Nephron progenitor cell (in vitro differentiated cells): ENCODE measurements at regions not wholly inside any gene's neighbourhood (a gene's known extent, or its start where the extent isn't known, plus 50 kb on each side); places are given as distances from the start of the nearest gene placed in this dataset.

Source experiments
- DNase-seq: peaks from one replicate; pipeline ENCODE4 v3.0.0; 2021
- H3K27ac Mint-ChIP-seq: 2 replicates; pipeline ENCODE4 v1.8.0; 2021; ENCODE audit warnings: mild to moderate bottlenecking, moderate library complexity, mixed read lengths
- H3K27me3 Mint-ChIP-seq: 2 replicates; pipeline ENCODE4 v1.8.0; 2021; ENCODE audit warnings: mild to moderate bottlenecking, low read depth, mixed read lengths; ENCODE audit not compliant: poor library complexity
- H3K36me3 Mint-ChIP-seq: 2 replicates; pipeline ENCODE4 v1.8.0; 2021; ENCODE audit warnings: low read depth, mixed read lengths
- H3K4me1 Mint-ChIP-seq: 2 replicates; pipeline ENCODE4 v1.8.0; 2021; ENCODE audit warnings: mixed read lengths
- H3K4me3 Mint-ChIP-seq: 2 replicates; pipeline ENCODE4 v1.8.0; 2021; ENCODE audit warnings: mild to moderate bottlenecking, moderate library complexity, mixed read lengths
- H3K9me3 Mint-ChIP-seq: 2 replicates; pipeline ENCODE4 v1.8.0; 2021; ENCODE audit warnings: mild to moderate bottlenecking, moderate library complexity, mixed read lengths
- CTCF ChIP-seq: fragments of 200-600 bp; sonication (generic); IDR thresholded peaks from 2 replicates; pipeline ENCODE4 v1.5.0; 2021; ENCODE audit warnings: antibody characterized with exemption

GRCh38 chr18:67035026-67035425, 431.1 kb upstream of the CDH19 start:
- no peak for DNase-seq
- no peak for TF ChIP-seq CTCF
- Mint-ChIP-seq H3K4me3 (no peak overlapping the region), H3K9me3 (no peaks in the 10 kb centered on the region), H3K27me3 (no peaks in the 10 kb centered on the region), H3K27ac (no peak overlapping the region), H3K36me3 (no peaks in the 10 kb centered on the region), H3K4me1 (no peaks in the 10 kb centered on the region)

- DNase-seq, result no peak
- H3K9me3 Mint-ChIP-seq, result no peaks in the 10 kb centered on the region
- TF ChIP-seq CTCF, result no peak
These were observed 419.2 kb upstream of the CDH19 start for GRCh38 chr18:67023059-67023458.

GRCh38 chr18:67010919-67011318, 407.0 kb upstream of the CDH19 start:
- Mint-ChIP-seq H3K4me3 (no peak overlapping the region), H3K9me3 (no peaks in the 10 kb centered on the region), H3K4me1 (no peaks in the 10 kb centered on the region), H3K36me3 (no peaks in the 10 kb centered on the region), H3K27ac (no peak overlapping the region), H3K27me3 (no peaks in the 10 kb centered on the region)
- TF ChIP-seq CTCF, result no peak
- DNase-seq, result no peak

More at GRCh38 chr18:67023059-67023458, 419.2 kb upstream of the CDH19 start:
- no peaks in the 10 kb centered on the region for H3K27me3 Mint-ChIP-seq
- H3K36me3 Mint-ChIP-seq, result no peaks in the 10 kb centered on the region
- no peak overlapping the region for H3K4me3 Mint-ChIP-seq
- no peak overlapping the region for H3K27ac Mint-ChIP-seq
- no peaks in the 10 kb centered on the region for H3K4me1 Mint-ChIP-seq

- no peak overlapping the region for H3K4me3 Mint-ChIP-seq
- no peaks in the 10 kb centered on the region for H3K9me3 Mint-ChIP-seq
- no peaks in the 10 kb centered on the region for H3K4me1 Mint-ChIP-seq
- no peaks in the 10 kb centered on the region for H3K36me3 Mint-ChIP-seq
- no peaks in the 10 kb centered on the region for H3K27me3 Mint-ChIP-seq
- no peak for TF ChIP-seq CTCF
- no peak overlapping the region for H3K27ac Mint-ChIP-seq
- DNase-seq, result no peak
These were observed 404.1 kb upstream of the CDH19 start for GRCh38 chr18:67007999-67008398.

GRCh38 chr18:67007085-67007484, 403.2 kb upstream of the CDH19 start:
- Mint-ChIP-seq H3K36me3 (no peaks in the 10 kb centered on the region), H3K4me1 (no peaks in the 10 kb centered on the region), H3K27ac (no peak overlapping the region), H3K9me3 (no peaks in the 10 kb centered on the region), H3K27me3 (no peaks in the 10 kb centered on the region), H3K4me3 (no peak overlapping the region)
- DNase-seq, result no peak
- no peak for TF ChIP-seq CTCF

- H3K4me3 Mint-ChIP-seq, result no peak overlapping the region
- no peak overlapping the region for H3K27ac Mint-ChIP-seq
- no peak for DNase-seq
- no peaks in the 10 kb centered on the region for H3K4me1 Mint-ChIP-seq
- H3K27me3 Mint-ChIP-seq, result no peaks in the 10 kb centered on the region
- no peak for TF ChIP-seq CTCF
- no peaks in the 10 kb centered on the region for H3K36me3 Mint-ChIP-seq
- H3K9me3 Mint-ChIP-seq, result no peaks in the 10 kb centered on the region
These were observed 397.2 kb upstream of the CDH19 start for GRCh38 chr18:67001052-67001451.
